OCI-LY1 (cell line): ENCODE measurements at regions not wholly inside any gene's neighbourhood (a gene's known extent, or its start where the extent isn't known, plus 50 kb on each side); places are given as distances from the start of the nearest gene placed in this dataset.
"Not testable (repeated sequence)": the region's sequence is repeated elsewhere in the genome, so short reads cannot be mapped to it uniquely, and the experiment has no call there.

Source experiments
- H2AFZ ChIP-seq: fragments of 200-600 bp; sonication (generic), shearing (Covaris generic); 2 replicates; pipeline ENCODE4 v1.6.0; 2014; ENCODE audit warnings: antibody characterized with exemption, mild to moderate bottlenecking, low read length
- H3F3A ChIP-seq: fragments of 200-600 bp; sonication (generic), shearing (Covaris generic); 2 replicates; pipeline ENCODE4 v1.6.0; 2014; ENCODE audit warnings: mild to moderate bottlenecking, antibody characterized with exemption, low read length, moderate library complexity; ENCODE audit not compliant: insufficient read depth
- H3K27ac ChIP-seq: fragments of 200-600 bp; sonication (generic); 2 replicates; pipeline ENCODE4 v1.5.1; 2014; ENCODE audit warnings: low read length, mixed run types, mild to moderate bottlenecking, low read depth; ENCODE audit not compliant: poor library complexity, severe bottlenecking
- H3K27me3 ChIP-seq: fragments of 200-600 bp; sonication (generic); 2 replicates; pipeline ENCODE4 v1.6.0; 2014; ENCODE audit warnings: antibody characterized with exemption, mild to moderate bottlenecking, low read length, moderate library complexity; ENCODE audit not compliant: insufficient read depth
- H3K36me3 ChIP-seq: fragments of 200-600 bp; sonication (generic); 2 replicates; pipeline ENCODE4 v1.6.1; 2014; ENCODE audit warnings: mild to moderate bottlenecking, antibody characterized with exemption, low read length, moderate library complexity, mixed read lengths; ENCODE audit not compliant: insufficient read depth
- H3K4me1 ChIP-seq: fragments of 200-600 bp; sonication (generic); 2 replicates; pipeline ENCODE4 v1.5.1; 2014; ENCODE audit warnings: mild to moderate bottlenecking, low read length, moderate library complexity; ENCODE audit not compliant: insufficient read depth, severe bottlenecking
- H3K4me2 ChIP-seq: fragments of 200-600 bp; sonication (generic), shearing (Covaris generic); 2 replicates; pipeline ENCODE4 v1.6.1; 2014; ENCODE audit warnings: low read length
- H3K4me3 ChIP-seq: fragments of 200-600 bp; sonication (generic); 2 replicates; pipeline ENCODE4 v1.5.1; 2014; ENCODE audit warnings: low read length, low read depth, mild to moderate bottlenecking, mixed read lengths; ENCODE audit not compliant: poor library complexity, severe bottlenecking
- H3K79me2 ChIP-seq: fragments of 200-600 bp; shearing (Covaris generic); 2 replicates; pipeline ENCODE4 v1.6.1; 2016; ENCODE audit warnings: mixed run types, low read length, mixed read lengths; ENCODE audit not compliant: insufficient read depth
- H3K9ac ChIP-seq: fragments of 200-600 bp; sonication (generic), shearing (Covaris generic); 2 replicates; pipeline ENCODE4 v1.6.1; 2014; ENCODE audit warnings: mild to moderate bottlenecking, low read length, mixed read lengths
- H3K9me2 ChIP-seq: fragments of 200-600 bp; sonication (generic), shearing (Covaris generic); 2 replicates; pipeline ENCODE4 v1.6.1; 2014; ENCODE audit warnings: low read depth, mild to moderate bottlenecking, low read length, mixed read lengths
- H3K9me3 ChIP-seq: fragments of 200-600 bp; shearing (Covaris generic); 2 replicates; pipeline ENCODE4 v1.6.1; 2014; ENCODE audit warnings: low read length, mixed read lengths
- H4K20me1 ChIP-seq: fragments of 200-600 bp; sonication (generic), shearing (Covaris generic); 2 replicates; pipeline ENCODE4 v1.6.0; 2016; ENCODE audit warnings: mild to moderate bottlenecking, low read length; ENCODE audit not compliant: insufficient read depth
- CTCF ChIP-seq: fragments of 200-600 bp; sonication (generic), shearing (Covaris generic); IDR thresholded peaks from 2 replicates; pipeline ENCODE4 v1.5.1; 2017; ENCODE audit warnings: mild to moderate bottlenecking, antibody characterized with exemption, low read length, moderate library complexity, mixed read lengths

- Histone ChIP-seq H3K4me3 (peak overlapping the region; percentile 47), H3K4me2 (peak overlapping the region; percentile 59), H3K27ac (peak overlapping the region; percentile 71), H3K4me1 (peaks cover 45% of the 10 kb centered on the region), H3K9ac (peak overlapping the region; percentile 36; the same call in 1 of the 2 replicates)
- H4K20me1 ChIP-seq, H3K27me3 ChIP-seq, H3K36me3 ChIP-seq, H3F3A ChIP-seq, H3K79me2 ChIP-seq, H3K9me2 ChIP-seq, H3K9me3 ChIP-seq, H2AFZ ChIP-seq: not testable (repeated sequence)
- peak; percentile 43; the same call in 1 of the 2 replicates for TF ChIP-seq CTCF
Measured at GRCh38 chr14:106359157-106359887, 832.9 kb downstream of the TMEM121 start.

GRCh38 chr14:106365371-106365770, 839.0 kb downstream of the TMEM121 start:
- H4K20me1 ChIP-seq, H3K9me2 ChIP-seq, H3K9me3 ChIP-seq, H3K4me2 ChIP-seq, H3K36me3 ChIP-seq, H3K4me1 ChIP-seq, H3K4me3 ChIP-seq, H3K27me3 ChIP-seq, H2AFZ ChIP-seq, H3K9ac ChIP-seq, H3K79me2 ChIP-seq, H3F3A ChIP-seq: not testable (repeated sequence)
- H3K27ac ChIP-seq, result peak overlapping the region; percentile 64

- H3K79me2 ChIP-seq, H3K36me3 ChIP-seq, H3K4me2 ChIP-seq, H3K4me3 ChIP-seq, H3K9ac ChIP-seq, H3K9me2 ChIP-seq, H3F3A ChIP-seq, H4K20me1 ChIP-seq, H3K27me3 ChIP-seq, H3K4me1 ChIP-seq, H2AFZ ChIP-seq, H3K9me3 ChIP-seq: not testable (repeated sequence)
- peak overlapping the region; percentile 76 for H3K27ac ChIP-seq
Measured at GRCh38 chr14:106365894-106366293, 839.5 kb downstream of the TMEM121 start.

- H3K36me3 ChIP-seq, H3K27ac ChIP-seq, H3K27me3 ChIP-seq, H3K9ac ChIP-seq, H4K20me1 ChIP-seq, H3K9me3 ChIP-seq, H3F3A ChIP-seq, H3K4me1 ChIP-seq, H3K9me2 ChIP-seq, H2AFZ ChIP-seq, H3K79me2 ChIP-seq, H3K4me3 ChIP-seq, H3K4me2 ChIP-seq: not testable (repeated sequence)
Measured at GRCh38 chr14:106366971-106367370, 840.6 kb downstream of the TMEM121 start.

GRCh38 chr14:106369456-106369855, 843.1 kb downstream of the TMEM121 start:
- not testable (repeated sequence) for H3F3A ChIP-seq, H3K79me2 ChIP-seq, H3K4me2 ChIP-seq, H2AFZ ChIP-seq, H3K9me3 ChIP-seq, H3K36me3 ChIP-seq, H4K20me1 ChIP-seq, H3K27me3 ChIP-seq, H3K4me3 ChIP-seq, H3K27ac ChIP-seq, H3K9me2 ChIP-seq, H3K9ac ChIP-seq
- H3K4me1 ChIP-seq, result peaks cover 19% of the 10 kb centered on the region
